KG1 (cell line): ENCODE measurements at regions not wholly inside any gene's neighbourhood (a gene's known extent, or its start where the extent isn't known, plus 50 kb on each side); places are given as distances from the start of the nearest gene placed in this dataset.

ENCODE experiments used
- DNase-seq: peaks from one replicate; lab custom pipeline; 2025; lab: John Stamatoyannopoulos, UW

- no peak for DNase-seq
These were observed 155.8 kb upstream of the KAZN start for GRCh38 chr1:14442669-14443068.

GRCh38 chr1:14443164-14443787 lies 155.2 kb upstream of the KAZN start:
- no peak for DNase-seq

GRCh38 chr1:14451217-14451616 lies 147.3 kb upstream of the KAZN start:
- DNase-seq = no peak

- no peak for DNase-seq
These were observed 145.9 kb upstream of the KAZN start for GRCh38 chr1:14452551-14452950.

GRCh38 chr1:14460173-14460572 lies 138.3 kb upstream of the KAZN start:
- no peak for DNase-seq

GRCh38 chr1:14462851-14463250 lies 135.6 kb upstream of the KAZN start:
- DNase-seq = no peak

GRCh38 chr1:14466006-14466405 lies 132.5 kb upstream of the KAZN start:
- no peak for DNase-seq

GRCh38 chr1:14467112-14467511 lies 131.4 kb upstream of the KAZN start:
- no peak for DNase-seq

- DNase-seq = no peak
These were observed 129.7 kb upstream of the KAZN start for GRCh38 chr1:14468751-14469150.

- no peak for DNase-seq
These were observed 127.7 kb upstream of the KAZN start for GRCh38 chr1:14470802-14471201.

- no peak for DNase-seq
These were observed 123.6 kb upstream of the KAZN start for GRCh38 chr1:14474856-14475255.

GRCh38 chr1:14476170-14476955 lies 122.1 kb upstream of the KAZN start:
- no peak for DNase-seq

- DNase-seq = no peak
These were observed 120.4 kb upstream of the KAZN start for GRCh38 chr1:14478120-14478519.

- no peak for DNase-seq
These were observed 118.6 kb upstream of the KAZN start for GRCh38 chr1:14479865-14480264.

GRCh38 chr1:14482784-14483450 lies 115.6 kb upstream of the KAZN start:
- no peak for DNase-seq

GRCh38 chr1:14485285-14485684 lies 113.2 kb upstream of the KAZN start:
- no peak for DNase-seq

- DNase-seq = no peak
These were observed 111.9 kb upstream of the KAZN start for GRCh38 chr1:14486401-14487201.

GRCh38 chr1:14487671-14488070 lies 110.8 kb upstream of the KAZN start:
- DNase-seq = no peak

- DNase-seq = no peak
These were observed 103.6 kb upstream of the KAZN start for GRCh38 chr1:14494911-14495310.

GRCh38 chr1:14495381-14495780 lies 103.1 kb upstream of the KAZN start:
- DNase-seq = no peak

GRCh38 chr1:14495996-14496395 lies 102.5 kb upstream of the KAZN start:
- no peak for DNase-seq

GRCh38 chr1:14498839-14499238 lies 99.6 kb upstream of the KAZN start:
- no peak for DNase-seq
